NCI-H2171 treated with DMSO at 0.1 percent for 48 hours (cell line): ENCODE measurements at regions not wholly inside any gene's neighbourhood (a gene's known extent, or its start where the extent isn't known, plus 50 kb on each side); places are given as distances from the start of the nearest gene placed in this dataset.

Experiments
- DNase-seq: peaks from one replicate; lab custom pipeline; 2025; lab: John Stamatoyannopoulos, UW

GRCh38 chr13:78004821-78005220 lies 86.2 kb upstream of the EDNRB start:
- no peak for DNase-seq

GRCh38 chr13:77999746-78000145 lies 81.1 kb upstream of the EDNRB start:
- no peak for DNase-seq

GRCh38 chr13:77994166-77994565 lies 75.5 kb upstream of the EDNRB start:
- DNase-seq: no peak

GRCh38 chr13:77991003-77991402 lies 72.4 kb upstream of the EDNRB start:
- DNase-seq: no peak

- DNase-seq: no peak
Observed at GRCh38 chr13:77989281-77989680, 70.7 kb upstream of the EDNRB start.

- no peak for DNase-seq
Observed at GRCh38 chr13:77988355-77988754, 69.7 kb upstream of the EDNRB start.

- no peak for DNase-seq
Observed at GRCh38 chr13:77986713-77987112, 68.1 kb upstream of the EDNRB start.

- DNase-seq: no peak
Observed at GRCh38 chr13:77985866-77986636, 67.4 kb upstream of the EDNRB start.

- DNase-seq: no peak
Observed at GRCh38 chr13:77981281-77981881, 62.8 kb upstream of the EDNRB start.

GRCh38 chr13:77980592-77980991 lies 62.0 kb upstream of the EDNRB start:
- no peak for DNase-seq

GRCh38 chr13:77979721-77980385 lies 61.2 kb upstream of the EDNRB start:
- no peak for DNase-seq

- DNase-seq: no peak
Observed at GRCh38 chr13:77975358-77976042, 56.9 kb upstream of the EDNRB start.

- no peak for DNase-seq
Observed at GRCh38 chr13:77969299-77969698, 50.7 kb upstream of the EDNRB start.
